HEK293 (cell line): ENCODE measurements at regions not wholly inside any gene's neighbourhood (a gene's known extent, or its start where the extent isn't known, plus 50 kb on each side); places are given as distances from the start of the nearest gene placed in this dataset.

Experiments
- CTCF ChIA-PET: fragments of 350-600 bp; formaldehyde crosslinking; extraction: SDS; loops from one replicate; lab custom pipeline; 2021; ENCODE audit warnings: antibody characterized with exemption; lab: Yijun Ruan, JAX
- POLR2A ChIA-PET: fragments of 300-600 bp; formaldehyde crosslinking; extraction: SDS; loops from one replicate; lab custom pipeline; 2020; ENCODE audit warnings: antibody characterized with exemption, inconsistent platforms; lab: Yijun Ruan, JAX
- H3K27ac ChIP-seq: fragments of 200-500 bp; sonication (Bioruptor generic); 2 replicates; pipeline ENCODE4 v1.5.1; 2014; ENCODE audit warnings: low read depth, low read length, control low read depth, inconsistent platforms; ENCODE audit errors: extremely low read depth
- H3K36me3 ChIP-seq, 2 experiments: fragments of 200-500 bp in 1 of 2; sonication (Bioruptor generic) in 1 of 2; 1 replicate in 1 of 2; 2 replicates in 1 of 2; pipeline ENCODE4 v1.5.1; 2014 to 2017; ENCODE audit warnings: inconsistent platforms in 2 of 2, low read length in 2 of 2; ENCODE audit not compliant: control insufficient read depth in 2 of 2, insufficient read depth in 1 of 2
- H3K4me1 ChIP-seq: fragments of 200-500 bp; sonication (Bioruptor generic); 2 replicates; pipeline ENCODE4 v1.5.1; 2014; ENCODE audit warnings: mild to moderate bottlenecking, low read length, inconsistent platforms; ENCODE audit not compliant: control insufficient read depth, insufficient read depth
- H3K4me3 ChIP-seq: 2 replicates; pipeline ENCODE4 v1.5.1; 2011; ENCODE audit warnings: low read depth, mild to moderate bottlenecking, control low read depth, low read length, moderate library complexity
- H3K9me3 ChIP-seq: fragments of 200-500 bp; sonication (Bioruptor generic); 2 replicates; pipeline ENCODE4 v1.5.1; 2014; ENCODE audit warnings: low read depth, low read length, inconsistent platforms; ENCODE audit not compliant: control insufficient read depth, insufficient read depth
- HOXD13 ChIP-seq: sonication (generic); formaldehyde crosslinking; IDR thresholded peaks from 2 replicates; pipeline ENCODE4 v1.8.0; 2022; ENCODE audit warnings: missing genetic modification reagents, borderline replicate concordance
- KLF9 ChIP-seq: fragments of 450-650 bp; formaldehyde crosslinking; IDR thresholded peaks from 2 replicates; pipeline ENCODE4 v1.5.1; 2016; ENCODE audit warnings: missing biosample characterization, missing genetic modification characterization, low read depth
- SP3 ChIP-seq: fragments of 450-650 bp; formaldehyde crosslinking; IDR thresholded peaks from 2 replicates; pipeline ENCODE4 v1.5.1; 2016; ENCODE audit warnings: missing biosample characterization, missing genetic modification characterization
- ZNF354C ChIP-seq: fragments of 450-650 bp; formaldehyde crosslinking; IDR thresholded peaks from 2 replicates; pipeline ENCODE4 v1.5.1; 2016; ENCODE audit warnings: missing biosample characterization, missing genetic modification characterization, low read depth, borderline replicate concordance
- ZNF548 ChIP-seq: fragments of 450-650 bp; formaldehyde crosslinking; IDR thresholded peaks from 2 replicates; pipeline ENCODE4 v1.5.1; 2016; ENCODE audit warnings: missing biosample characterization, missing genetic modification characterization

DNA sequence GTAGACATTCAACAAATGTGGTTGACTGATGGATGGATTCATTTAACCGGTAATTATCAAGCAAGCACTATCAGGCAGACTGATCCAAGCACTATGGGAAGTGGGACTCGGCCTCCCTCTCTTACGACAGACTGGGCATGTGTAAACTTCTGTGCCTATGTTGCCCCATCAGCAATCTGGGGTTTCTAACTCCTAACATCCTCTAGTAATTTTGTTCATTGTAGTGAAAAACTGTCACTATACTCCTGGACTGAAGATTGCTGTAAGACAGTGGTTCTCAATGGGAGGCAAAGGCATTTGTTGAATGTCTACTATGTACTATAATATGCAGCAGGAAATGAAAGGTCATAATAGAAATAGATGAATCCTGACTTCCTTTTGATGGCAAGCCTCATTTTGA lies 51.2 kb upstream of the CREB1 start (continued):
- TF ChIP-seq SP3 (tag by site-specific recombination), result no peak
- TF ChIP-seq KLF9, result no peak
- no peak for TF ChIP-seq ZNF548
- no peak for TF ChIP-seq ZNF354C (tag by site-specific recombination)

GRCh38 chr2:207479198-207479785 lies 50.5 kb upstream of the CREB1 start:
- Histone ChIP-seq H3K36me3 (no peaks in the 10 kb centered on the region), H3K4me3 (no peak overlapping the region), H3K4me1 (peaks cover 5% of the 10 kb centered on the region; the same call in 1 of the 2 replicates), H3K9me3 (no peaks in the 10 kb centered on the region), H3K27ac (no peak overlapping the region)
- no peak for TF ChIP-seq HOXD13 (CRISPR knock-in tag)
- ChIA-PET CTCF (no interaction called here), POLR2A (no interaction called here)
